ENCODE measurements at regions not wholly inside any gene's neighbourhood (a gene's known extent, or its start where the extent isn't known, plus 50 kb on each side); places are given as distances from the start of the nearest gene placed in this dataset.

DNA sequence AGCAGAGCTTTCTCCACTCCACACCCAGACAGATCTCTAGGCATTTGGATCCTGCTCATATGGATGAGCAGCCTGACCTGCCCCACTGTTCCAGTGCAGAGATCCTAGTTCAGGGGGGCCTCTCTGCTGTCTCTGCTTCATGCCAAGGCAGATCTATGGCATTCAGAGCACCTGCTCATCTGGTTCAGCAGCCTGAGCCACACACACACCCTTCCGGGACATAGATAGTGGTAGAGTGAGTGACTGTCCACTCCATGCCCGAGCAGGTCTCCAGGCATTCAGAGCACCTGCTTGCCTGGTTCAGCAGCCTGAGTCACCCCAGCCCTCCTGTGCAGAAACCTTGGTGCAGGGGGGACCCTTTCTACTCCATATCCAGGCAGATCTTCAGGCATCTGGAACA, 54.3 kb upstream of the ZNF800 start:
- DNase-seq (ENCODE audit: low read depth, low spot score) = no peak

Data from ELF-1 (cell line).